Natural killer cell (primary cell): ENCODE measurements at regions not wholly inside any gene's neighbourhood (a gene's known extent, or its start where the extent isn't known, plus 50 kb on each side); places are given as distances from the start of the nearest gene placed in this dataset.

ENCODE experiments used
- ATAC-seq, 3 donors: fragments of 150-1000 bp in 2 of 3; fragments of 200-7000 bp in 1 of 3; cut with Tn5 transposase; 1 replicate in 1 of 3; 2 replicates in 2 of 3; pipeline ENCODE4 v1.10.0; 2021; ENCODE audit warnings: mild to moderate bottlenecking in 2 of 3, moderate library complexity in 2 of 3
- DNase-seq, 2 donors: peaks; one replicate each; pipeline versions ENCODE4 v3.0.0 to v3.0.0-alpha.2; 2013 to 2021; ENCODE audit warnings: mixed read lengths in 1 of 2
- H3K27ac ChIP-seq: one replicate; pipeline ENCODE4 v1.5.1; 2013; ENCODE audit warnings: mild to moderate bottlenecking, low read length
- H3K27me3 ChIP-seq: one replicate; pipeline ENCODE4 v1.6.1; 2013; ENCODE audit warnings: low read length; ENCODE audit not compliant: control insufficient read depth, insufficient read depth
- H3K36me3 ChIP-seq: one replicate; pipeline ENCODE4 v1.6.1; 2013; ENCODE audit warnings: low read length; ENCODE audit not compliant: control insufficient read depth, insufficient read depth
- H3K4me1 ChIP-seq: one replicate; pipeline ENCODE4 v1.6.1; 2013; ENCODE audit warnings: low read length; ENCODE audit not compliant: control insufficient read depth, insufficient read depth
- H3K4me3 ChIP-seq: one replicate; pipeline ENCODE4 v1.5.1; 2013; ENCODE audit warnings: low read length
- H3K9me3 ChIP-seq: one replicate; pipeline ENCODE4 v1.6.1; 2013; ENCODE audit warnings: low read length; ENCODE audit not compliant: control insufficient read depth, insufficient read depth
- H3K27ac Mint-ChIP-seq, 2 donors: one replicate each; pipeline ENCODE4 v1.8.0; 2022; ENCODE audit warnings: mild to moderate bottlenecking in 2 of 2, mixed read lengths in 2 of 2, moderate library complexity in 1 of 2
- H3K27me3 Mint-ChIP-seq, 2 donors: one replicate each; pipeline ENCODE4 v1.8.0; 2022; ENCODE audit warnings: low read depth in 2 of 2, mixed read lengths in 2 of 2
- H3K36me3 Mint-ChIP-seq: one replicate; pipeline ENCODE4 v1.8.0; 2022; ENCODE audit warnings: mixed read lengths
- H3K4me1 Mint-ChIP-seq, 2 donors: one replicate each; pipeline ENCODE4 v1.8.0; 2022; ENCODE audit warnings: mixed read lengths in 2 of 2
- H3K4me3 Mint-ChIP-seq: one replicate; pipeline ENCODE4 v1.8.0; 2022; ENCODE audit warnings: mild to moderate bottlenecking, moderate library complexity, mixed read lengths
- H3K9me3 Mint-ChIP-seq, 2 donors: one replicate each; pipeline ENCODE4 v1.8.0; 2022; ENCODE audit warnings: mixed read lengths in 2 of 2
- CTCF ChIP-seq: fragments of 200-600 bp; IDR thresholded peaks from one replicate; pipeline ENCODE4 v1.8.0; 2022; ENCODE audit warnings: antibody characterized with exemption
- WGBS: methylation state at CpG from one replicate; pipeline ENCODE4 v1.1.7; 2013; ENCODE audit warnings: missing lambda C conversion rate; ENCODE audit not compliant: insufficient coverage; 5-methylcytosine and 5-hydroxymethylcytosine counted together
- intact Hi-C: fragments of 100-400 bp; cut with micrococcal nuclease; formaldehyde crosslinking; loops from one replicate; pipeline ENCODE4 v1.14.2; 2022

DNA sequence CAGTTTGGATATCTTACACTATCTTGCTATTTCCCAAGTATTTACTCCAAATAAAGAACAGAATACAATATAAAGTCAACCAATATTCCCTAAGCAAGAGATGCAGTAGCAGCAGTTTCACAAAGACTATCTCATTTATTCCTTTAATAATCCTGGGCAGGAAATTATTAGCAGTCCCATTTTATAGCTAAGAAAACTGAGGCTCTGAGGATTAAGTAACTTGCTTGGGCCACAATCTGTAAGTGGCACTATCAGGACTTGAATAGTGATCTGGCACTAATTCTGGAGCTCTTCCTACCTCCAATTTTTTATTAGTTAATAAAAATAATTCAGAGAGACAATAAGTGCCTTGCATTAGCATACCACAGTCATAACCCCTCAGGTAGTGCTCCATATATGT, 611.7 kb downstream of the MCTP2 start:
- Mint-ChIP-seq H3K4me1 (peaks cover 5 to 8% of the 10 kb centered on the region in 2 donors), H3K36me3 (no peaks in the 10 kb centered on the region), H3K27ac (no peak overlapping the region), H3K27me3 (peaks cover 20 to 57% of the 10 kb centered on the region in 2 donors), H3K9me3 (peaks cover 0 to 4% of the 10 kb centered on the region in 2 donors), H3K4me3 (no peak overlapping the region)
- intact Hi-C loops, result no loop called here
- H3K27me3 ChIP-seq, result peaks cover 9% of the 10 kb centered on the region
- H3K4me3 ChIP-seq, result no peak overlapping the region
- ATAC-seq (no peak), DNase-seq (no peak)
- peaks cover 4% of the 10 kb centered on the region for H3K9me3 ChIP-seq
- TF ChIP-seq CTCF, result no peak
- H3K36me3 ChIP-seq, result no peaks in the 10 kb centered on the region
- no peak overlapping the region for H3K27ac ChIP-seq
- H3K4me1 ChIP-seq, result peaks cover 5% of the 10 kb centered on the region

- TF ChIP-seq CTCF, result no peak
- DNase-seq, result no peak
- Histone ChIP-seq H3K27me3 (peaks cover 9% of the 10 kb centered on the region), H3K9me3 (peaks cover 4% of the 10 kb centered on the region), H3K36me3 (no peaks in the 10 kb centered on the region), H3K27ac (no peak overlapping the region), H3K4me3 (no peak overlapping the region), H3K4me1 (peaks cover 5% of the 10 kb centered on the region)
- Mint-ChIP-seq H3K27me3 (peaks cover 20 to 57% of the 10 kb centered on the region in 2 donors), H3K4me1 (peaks cover 5 to 8% of the 10 kb centered on the region in 2 donors), H3K27ac (no peak overlapping the region), H3K36me3 (no peaks in the 10 kb centered on the region), H3K9me3 (peaks cover 0 to 6% of the 10 kb centered on the region in 2 donors), H3K4me3 (no peak overlapping the region)
- ATAC-seq, result no peak
- 42% methylated on average over 3 of the region's 5 CpGs for WGBS
- intact Hi-C loops, result no loop called here
These were observed 612.8 kb downstream of the MCTP2 start for GRCh38 chr15:94844198-94844537.

DNA sequence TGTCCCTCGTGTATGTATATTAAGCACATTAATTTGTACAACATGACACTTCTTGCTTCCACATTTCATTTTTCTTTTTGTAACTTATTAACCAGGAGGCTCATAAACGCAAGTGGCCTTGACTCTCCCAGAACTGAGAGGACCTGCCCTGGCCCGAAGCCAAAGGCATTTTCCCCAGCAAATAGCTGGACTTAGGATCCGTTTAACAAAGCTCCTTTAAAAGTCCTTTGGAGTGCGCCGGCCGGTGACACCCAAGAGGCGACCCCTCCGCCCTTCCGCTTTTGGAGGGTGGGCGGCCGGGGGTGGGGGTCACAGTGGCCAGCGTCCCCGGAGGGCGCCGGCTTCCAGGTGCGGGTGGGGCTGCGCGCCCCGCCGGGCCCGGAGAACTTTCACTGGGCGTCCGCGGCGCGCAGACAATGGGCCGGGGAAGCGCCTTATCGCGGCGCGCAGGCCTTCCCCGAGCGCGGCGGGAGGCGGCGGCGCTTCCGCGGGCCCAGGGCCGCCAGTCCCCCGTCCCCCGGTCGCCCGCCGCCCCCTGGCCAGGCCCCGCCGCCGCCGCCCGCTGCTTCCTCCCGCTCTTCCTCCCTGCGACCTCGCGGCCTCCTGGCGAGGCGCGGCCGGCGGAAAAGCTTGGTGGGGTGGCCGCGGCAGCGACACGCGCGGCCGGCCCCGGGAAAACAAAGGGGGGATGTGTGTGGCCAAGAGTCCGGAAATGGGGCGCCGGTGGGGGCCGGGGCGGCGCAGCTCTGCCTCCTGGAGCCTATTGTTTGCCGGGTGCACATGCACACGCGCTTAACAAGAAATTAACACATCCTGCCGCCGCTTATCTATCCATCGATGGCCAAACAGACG, 613.4 kb downstream of the MCTP2 start:
- Histone ChIP-seq H3K27ac (no peak overlapping the region), H3K36me3 (no peaks in the 10 kb centered on the region), H3K27me3 (peaks cover 9% of the 10 kb centered on the region), H3K4me1 (peaks cover 5% of the 10 kb centered on the region), H3K4me3 (no peak overlapping the region), H3K9me3 (peaks cover 4% of the 10 kb centered on the region)
- no peak for DNase-seq
- Mint-ChIP-seq H3K27me3 (peaks cover 20 to 57% of the 10 kb centered on the region in 2 donors), H3K4me1 (peaks cover 5 to 8% of the 10 kb centered on the region in 2 donors), H3K36me3 (no peaks in the 10 kb centered on the region), H3K4me3 (peak overlapping the region; percentile 11), H3K9me3 (peaks cover 0 to 7% of the 10 kb centered on the region in 2 donors), H3K27ac (no peak overlapping the region)
- WGBS, result 2% methylated on average over 82 of the region's 83 CpGs
- intact Hi-C loops, result no loop called here
- ATAC-seq, result peak; percentile 36 to 65 (median 58)
- TF ChIP-seq CTCF, result no peak

GRCh38 chr15:94845390-94845716, 614.0 kb downstream of the MCTP2 start:
- H3K27ac ChIP-seq, result no peak overlapping the region
- Mint-ChIP-seq H3K27me3 (peaks cover 20 to 60% of the 10 kb centered on the region in 2 donors), H3K9me3 (peaks cover 0 to 7% of the 10 kb centered on the region in 2 donors), H3K36me3 (no peaks in the 10 kb centered on the region), H3K4me3 (peak overlapping the region; percentile 64), H3K27ac (no peak overlapping the region), H3K4me1 (peaks cover 5 to 8% of the 10 kb centered on the region in 2 donors)
- no peak for TF ChIP-seq CTCF
- ATAC-seq, result no peak
- peaks cover 5% of the 10 kb centered on the region for H3K4me1 ChIP-seq
- 8% methylated on average over 8 of the region's 9 CpGs for WGBS
- DNase-seq, result no peak
- no peak overlapping the region for H3K4me3 ChIP-seq
- intact Hi-C loops, result no loop called here
- peaks cover 9% of the 10 kb centered on the region for H3K27me3 ChIP-seq
- no peaks in the 10 kb centered on the region for H3K36me3 ChIP-seq
- H3K9me3 ChIP-seq, result peaks cover under 1% of the 10 kb centered on the region
